GM23248 (cell line): ENCODE measurements at regions not wholly inside any gene's neighbourhood (a gene's known extent, or its start where the extent isn't known, plus 50 kb on each side); places are given as distances from the start of the nearest gene placed in this dataset.
"Not testable (repeated sequence)": the region's sequence is repeated elsewhere in the genome, so short reads cannot be mapped to it uniquely, and the experiment has no call there.

Experiments
- EZH2 ChIP-seq: fragments of 200-600 bp; sonication (generic); IDR thresholded peaks from 2 replicates; pipeline ENCODE4 v1.6.1; 2018; ENCODE audit warnings: antibody characterized with exemption, mild to moderate bottlenecking; ENCODE audit not compliant: insufficient read depth, poor library complexity, severe bottlenecking
- EZH2phosphoT487 ChIP-seq: fragments of 200-600 bp; sonication (generic); IDR thresholded peaks from 2 replicates; pipeline ENCODE4 v1.6.1; 2018; ENCODE audit warnings: antibody characterized with exemption, moderate library complexity, mild to moderate bottlenecking, low read depth; ENCODE audit not compliant: insufficient read depth

GRCh38 chr7:118449030-118449429, 224.5 kb downstream of the ANKRD7 start:
- TF ChIP-seq EZH2phosphoT487, EZH2: not testable (repeated sequence)
